ENCODE measurements at regions not wholly inside any gene's neighbourhood (a gene's known extent, or its start where the extent isn't known, plus 50 kb on each side); places are given as distances from the start of the nearest gene placed in this dataset.

GRCh38 chr7:32263611-32264010 lies 193.4 kb upstream of the PDE1C start:
- FAIRE-seq = no peak

GRCh38 chr7:32262315-32262714 lies 192.1 kb upstream of the PDE1C start:
- FAIRE-seq = no peak

- FAIRE-seq = no peak
Measured at GRCh38 chr7:32259931-32260596, 189.9 kb upstream of the PDE1C start.

GRCh38 chr7:32258265-32258664 lies 188.1 kb upstream of the PDE1C start:
- no peak for FAIRE-seq

GRCh38 chr7:32257621-32258020 lies 187.4 kb upstream of the PDE1C start:
- no peak for FAIRE-seq

GRCh38 chr7:32256811-32257210 lies 186.6 kb upstream of the PDE1C start:
- no peak for FAIRE-seq

GRCh38 chr7:32256376-32256775 lies 186.2 kb upstream of the PDE1C start:
- FAIRE-seq = no peak

GRCh38 chr7:32255036-32255435 lies 184.8 kb upstream of the PDE1C start:
- no peak for FAIRE-seq

GRCh38 chr7:32253299-32253698 lies 183.1 kb upstream of the PDE1C start:
- no peak for FAIRE-seq

GRCh38 chr7:32251659-32252058 lies 181.5 kb upstream of the PDE1C start:
- no peak for FAIRE-seq

GRCh38 chr7:32250471-32251260 lies 180.5 kb upstream of the PDE1C start:
- FAIRE-seq = no peak

- no peak for FAIRE-seq
Measured at GRCh38 chr7:32250003-32250402, 179.8 kb upstream of the PDE1C start.

- no peak for FAIRE-seq
Measured at GRCh38 chr7:32248522-32248921, 178.3 kb upstream of the PDE1C start.

GRCh38 chr7:32244806-32245345 lies 174.7 kb upstream of the PDE1C start:
- FAIRE-seq = no peak

- FAIRE-seq = no peak
Measured at GRCh38 chr7:32243687-32244290, 173.6 kb upstream of the PDE1C start.

GRCh38 chr7:32242436-32242835 lies 172.2 kb upstream of the PDE1C start:
- FAIRE-seq = no peak

GRCh38 chr7:32241636-32242035 lies 171.4 kb upstream of the PDE1C start:
- no peak for FAIRE-seq

- no peak for FAIRE-seq
Measured at GRCh38 chr7:32239764-32240163, 169.6 kb upstream of the PDE1C start.

- FAIRE-seq = no peak
Measured at GRCh38 chr7:32228601-32229000, 158.4 kb upstream of the PDE1C start.

GRCh38 chr7:32227746-32228145 lies 157.5 kb upstream of the PDE1C start:
- FAIRE-seq = no peak

- FAIRE-seq = no peak
Measured at GRCh38 chr7:32224276-32224675, 154.1 kb upstream of the PDE1C start.

- FAIRE-seq = no peak
Measured at GRCh38 chr7:32223721-32224120, 153.5 kb upstream of the PDE1C start.

GRCh38 chr7:32223071-32223650 lies 153.0 kb upstream of the PDE1C start:
- FAIRE-seq = no peak

All from G401.6 (cell line).